Frontal cortex (tissue), 3 donors: ENCODE measurements at regions not wholly inside any gene's neighbourhood (a gene's known extent, or its start where the extent isn't known, plus 50 kb on each side); places are given as distances from the start of the nearest gene placed in this dataset.

Experiments used
- DNase-seq, 2 donors: peaks; one replicate each; pipeline ENCODE4 v3.0.0; 2012; ENCODE audit warnings: low spot score in 2 of 2
- FAIRE-seq: peaks from 2 replicates; lab custom pipeline; 2012; peaks lifted over from hg19 to GRCh38; lab: Jason Lieb, UNC
- donor health status: control.
- donor health status: control.
- donor health status: control.

DNA sequence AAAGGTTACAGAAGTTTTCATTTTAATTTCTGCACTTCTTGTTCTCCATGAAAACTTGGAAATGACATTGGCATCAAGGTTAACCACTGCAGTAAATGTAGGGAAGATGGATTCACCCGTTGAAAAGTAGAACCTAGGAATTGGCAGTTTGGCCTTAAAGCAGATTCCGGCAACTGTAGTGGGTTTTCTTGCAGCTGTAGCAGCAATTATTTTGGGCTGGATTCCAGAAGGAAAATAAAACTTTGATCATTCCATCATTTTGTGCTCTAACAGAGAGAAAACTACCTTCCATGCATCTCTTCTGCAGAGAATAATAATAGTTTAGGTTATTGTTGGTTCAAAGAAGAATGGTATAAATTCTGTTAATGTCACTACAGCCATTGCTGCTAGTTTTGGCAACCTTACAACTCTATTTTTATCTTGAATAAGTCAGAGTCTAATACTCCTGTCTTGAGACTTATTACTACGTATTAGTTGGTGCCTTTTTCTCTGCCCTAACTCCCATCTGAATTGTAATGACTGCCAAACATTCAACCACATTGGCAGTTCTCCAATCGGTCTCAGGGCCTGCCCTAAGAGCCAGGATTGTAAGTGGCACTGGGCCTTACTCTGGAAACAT is 178.1 kb upstream of the PIEZO2 start:
- DNase-seq (no peak), FAIRE-seq (no peak)

DNA sequence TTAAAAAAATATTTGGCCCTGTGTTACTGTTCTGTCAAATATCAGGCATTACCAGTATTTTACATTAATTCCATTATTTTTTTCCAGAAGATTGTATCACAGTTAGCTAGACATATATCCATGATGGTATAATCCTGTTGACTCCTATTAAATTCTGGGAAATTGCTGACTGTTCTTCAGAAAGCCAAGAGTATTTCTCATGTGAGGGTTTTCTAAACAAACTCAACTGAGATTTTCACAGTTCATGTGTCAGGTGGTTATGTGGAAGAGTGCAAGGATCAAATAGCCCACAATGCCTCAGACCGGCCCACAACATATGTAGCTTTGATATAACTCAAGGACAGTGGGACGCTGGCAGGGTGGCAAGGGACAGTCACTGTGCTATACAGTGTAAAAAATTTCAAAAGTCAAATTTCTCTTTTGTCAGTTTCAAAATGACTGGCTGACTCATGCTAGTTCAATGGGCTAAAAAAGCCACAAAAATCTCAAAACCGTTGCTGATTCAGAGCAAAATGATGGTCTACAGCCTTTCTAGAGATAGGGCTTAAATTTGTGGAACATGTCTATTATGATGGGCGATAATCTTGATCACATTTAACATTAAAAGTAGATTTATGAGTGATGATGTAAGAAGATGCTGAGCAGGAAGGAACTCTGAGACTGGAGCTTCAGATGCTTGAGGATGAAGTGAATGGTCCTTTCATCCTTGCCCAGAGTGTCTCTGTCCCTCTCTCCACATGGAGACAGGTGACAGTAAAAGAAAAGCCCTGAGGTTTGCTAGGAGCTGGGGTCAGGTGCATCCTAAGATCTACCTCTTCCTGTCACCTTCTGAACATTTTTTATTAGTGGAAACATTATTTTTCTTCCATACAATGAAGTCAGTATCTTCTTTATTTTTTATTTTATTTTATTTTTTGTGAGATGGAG is 175.8 kb upstream of the PIEZO2 start:
- no peak for FAIRE-seq
- DNase-seq = no peak

DNA sequence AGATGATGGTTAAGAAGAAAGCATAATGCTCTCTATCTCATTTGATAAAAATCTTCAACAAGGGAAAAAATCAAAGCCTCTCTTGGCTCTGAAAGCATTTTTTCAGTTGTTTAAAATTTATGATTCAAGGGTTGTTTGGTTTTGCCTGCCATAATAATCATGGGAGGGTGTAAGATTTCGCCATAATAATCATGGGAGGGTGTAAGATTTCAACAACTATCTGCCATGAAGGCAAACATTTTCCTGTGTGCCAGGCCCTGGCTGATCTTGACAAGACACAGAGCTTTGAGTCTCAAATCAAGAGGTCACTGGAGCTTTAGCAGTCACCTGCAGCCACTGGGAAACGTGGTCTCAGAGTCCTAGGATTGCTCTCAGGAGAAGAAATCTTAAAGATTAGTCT is 175.1 kb upstream of the PIEZO2 start:
- FAIRE-seq (no peak), DNase-seq (no peak)

DNA sequence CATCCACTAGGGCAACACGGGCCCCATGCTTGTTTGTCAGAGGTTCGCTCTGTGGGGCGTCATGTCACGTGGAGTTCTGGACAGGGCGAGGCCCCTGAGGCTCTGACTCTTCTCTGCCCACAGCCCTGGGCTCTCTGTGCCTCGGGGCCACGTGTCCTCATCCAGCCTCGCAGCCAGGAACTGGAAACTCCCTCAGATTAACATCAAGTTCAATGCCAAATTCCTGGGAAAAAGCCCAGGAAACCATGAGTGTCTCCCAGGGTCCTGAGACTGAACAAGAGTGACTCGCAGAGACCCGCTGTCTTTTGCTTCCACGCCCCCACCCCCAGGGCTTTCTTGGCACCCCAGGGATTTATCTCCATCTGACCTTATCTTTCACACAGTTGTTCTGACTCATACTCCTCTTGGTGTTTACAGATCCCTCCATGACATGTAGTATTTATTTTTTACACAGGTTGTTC is 174.0 kb upstream of the PIEZO2 start:
- DNase-seq = no peak
- no peak for FAIRE-seq

DNA sequence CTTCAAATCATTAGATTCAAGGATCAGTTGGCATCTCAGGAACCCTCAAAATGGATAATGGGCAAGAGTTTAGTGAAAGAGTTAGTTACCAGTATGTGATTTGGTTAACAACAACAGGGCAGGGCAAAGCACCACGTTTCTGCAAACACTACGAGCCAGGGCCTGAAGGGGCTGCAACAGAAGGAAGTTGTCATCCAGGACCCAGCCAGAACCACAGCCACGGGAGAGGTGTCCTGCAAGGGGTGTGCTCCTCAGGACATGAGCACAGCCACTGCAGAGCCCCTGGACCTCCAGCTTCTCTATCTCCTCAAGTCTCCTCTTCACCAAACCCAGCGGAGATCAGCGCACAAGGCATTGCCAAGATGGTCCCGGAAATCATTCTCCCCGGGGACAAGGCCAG is 173.3 kb upstream of the PIEZO2 start:
- FAIRE-seq (no peak), DNase-seq (no peak)

DNA sequence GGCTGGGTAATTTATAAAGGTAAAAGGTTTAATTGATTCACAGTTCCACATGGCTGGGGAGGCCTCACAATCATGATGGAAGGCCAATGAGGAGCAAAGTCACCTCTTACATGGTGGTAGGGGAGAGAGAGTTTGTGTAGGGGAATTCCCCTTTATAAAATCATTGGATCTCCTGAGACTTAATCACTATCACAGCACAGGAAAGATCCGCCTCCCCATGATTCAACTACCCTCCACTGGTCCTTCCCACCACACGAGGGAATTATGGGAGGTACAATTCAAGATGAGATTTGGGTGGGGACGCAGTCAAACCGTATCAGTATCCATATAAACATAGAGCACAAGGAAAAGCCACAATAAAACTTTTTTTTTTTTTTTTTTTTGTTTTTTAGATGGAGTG is 172.6 kb upstream of the PIEZO2 start:
- FAIRE-seq = no peak

DNA sequence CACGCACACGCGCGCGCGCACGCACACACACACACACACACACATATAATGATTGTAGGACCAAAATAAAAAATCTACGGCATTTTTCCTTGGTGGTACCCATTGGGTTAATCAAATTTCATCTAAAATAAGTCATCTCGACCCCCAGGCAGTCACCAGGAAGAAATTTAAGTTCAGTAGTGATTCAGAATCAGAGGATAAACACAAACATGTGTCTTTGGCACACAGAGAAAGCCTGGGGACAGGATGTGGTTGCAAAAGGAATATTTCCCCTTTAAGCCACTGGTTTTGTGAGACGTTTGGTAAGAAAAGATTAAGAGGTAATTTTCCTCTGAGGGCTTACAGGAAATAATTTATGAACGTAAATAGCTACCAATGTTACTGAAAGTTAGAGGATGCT is 171.6 kb upstream of the PIEZO2 start:
- DNase-seq = no peak
- FAIRE-seq = no peak

More for the DNA sequence above, 172.6 kb upstream of the PIEZO2 start:
- DNase-seq = no peak

DNA sequence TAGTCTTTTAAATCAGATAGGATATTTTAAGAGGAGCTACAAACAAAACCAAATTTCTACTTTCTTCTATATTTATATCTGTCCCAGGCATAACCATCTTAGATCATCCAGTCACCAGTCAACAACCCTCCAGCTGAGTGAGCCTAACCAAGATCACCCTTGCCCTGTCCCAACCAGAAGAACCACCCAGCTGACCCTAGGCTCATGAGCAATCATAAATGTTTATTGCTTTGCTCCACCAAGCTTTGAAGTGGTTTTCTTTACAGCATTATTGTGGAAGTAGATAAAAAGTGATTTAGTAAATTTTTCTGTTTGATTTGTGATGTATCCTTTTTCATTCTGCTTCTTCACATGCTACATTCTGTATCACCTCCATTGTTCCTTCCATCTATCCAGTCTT is 167.2 kb upstream of the PIEZO2 start:
- FAIRE-seq = no peak
- no peak for DNase-seq

DNA sequence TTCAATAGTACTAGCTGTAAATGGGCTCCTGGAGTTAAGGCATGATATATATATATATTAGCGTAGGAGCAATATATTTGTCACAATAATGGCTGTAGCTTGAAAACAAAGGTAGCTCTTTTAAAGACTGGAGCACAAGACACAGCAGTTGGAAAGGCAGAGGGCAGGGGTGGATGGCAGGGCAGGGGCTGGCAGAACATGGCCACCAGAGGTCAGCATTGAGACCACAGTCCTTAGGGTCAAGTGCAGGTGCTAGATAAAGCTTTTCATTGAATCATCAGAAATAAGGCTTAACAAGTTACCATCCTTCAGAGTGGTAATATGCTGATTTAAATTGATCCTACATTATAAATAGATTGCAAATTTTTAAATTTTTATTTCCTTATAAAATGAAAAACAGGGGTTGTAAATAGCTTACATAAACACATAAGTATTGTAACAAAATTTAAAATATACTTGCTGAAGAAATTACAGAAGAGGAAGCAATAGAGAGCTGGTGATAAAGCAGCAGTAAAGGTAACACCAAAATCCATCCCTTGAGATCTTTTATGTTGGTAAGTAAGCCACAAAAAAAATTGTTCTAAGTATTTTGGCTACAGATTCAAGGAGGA is 161.2 kb upstream of the PIEZO2 start:
- FAIRE-seq = no peak
- no peak for DNase-seq

DNA sequence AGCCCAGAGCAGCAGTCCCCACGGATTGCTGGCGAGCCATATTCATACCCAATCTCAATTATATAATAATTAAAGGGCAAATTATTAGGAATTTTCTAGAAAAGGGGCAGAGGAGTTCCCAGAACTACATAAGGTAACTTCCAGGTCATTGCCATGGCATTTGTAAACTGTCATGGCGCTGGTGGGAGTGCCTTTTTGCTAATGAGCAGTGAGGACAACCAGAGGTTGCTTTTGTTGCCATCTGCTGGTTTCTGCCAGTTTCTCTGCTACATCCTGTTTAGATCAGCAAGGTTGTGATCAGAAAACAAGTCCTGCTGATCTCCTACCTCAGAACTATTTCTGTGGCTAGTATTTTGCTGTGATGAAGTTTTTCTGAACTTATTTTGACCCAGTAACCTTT is 159.8 kb upstream of the PIEZO2 start:
- DNase-seq = no peak
- no peak for FAIRE-seq

DNA sequence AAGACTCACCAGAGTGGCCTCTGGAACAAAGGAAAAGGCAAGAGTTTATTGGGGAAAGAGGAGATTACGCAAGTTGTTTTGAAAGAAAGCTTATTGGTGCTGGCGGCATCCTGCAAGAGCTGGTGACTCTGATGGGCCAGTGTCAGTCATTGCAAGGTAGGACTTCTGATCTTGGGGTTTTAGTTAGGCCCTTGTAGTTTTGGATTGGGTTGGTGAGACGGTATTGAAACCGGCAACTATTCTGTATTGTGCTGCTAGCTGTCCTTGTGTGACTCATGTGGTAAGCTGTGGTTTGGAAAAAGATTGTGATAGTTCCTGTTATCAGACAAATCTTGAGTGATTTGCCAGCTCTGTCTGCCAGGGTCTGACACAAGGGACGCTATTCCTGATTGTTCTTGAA is 159.1 kb upstream of the PIEZO2 start:
- FAIRE-seq (no peak), DNase-seq (no peak)

DNA sequence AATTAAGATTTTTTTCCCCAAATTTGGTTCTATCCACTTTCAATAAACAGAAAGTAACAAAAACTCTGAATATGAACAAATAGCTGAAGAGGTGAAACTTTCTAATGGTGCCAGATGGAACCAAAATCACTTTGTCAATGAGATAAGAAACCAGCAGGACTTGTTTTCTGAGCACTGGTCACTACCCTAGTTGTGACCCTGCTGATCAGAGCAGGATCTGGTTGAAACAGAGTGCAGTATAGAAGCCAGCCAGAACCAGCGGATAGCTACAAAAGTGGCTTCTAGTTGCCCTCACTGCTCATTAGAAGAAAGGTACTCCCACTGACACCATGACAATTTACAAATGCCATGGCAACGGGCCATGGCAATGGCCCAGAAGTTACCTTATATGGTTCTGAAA is 158.3 kb upstream of the PIEZO2 start:
- DNase-seq (no peak), FAIRE-seq (no peak)

DNA sequence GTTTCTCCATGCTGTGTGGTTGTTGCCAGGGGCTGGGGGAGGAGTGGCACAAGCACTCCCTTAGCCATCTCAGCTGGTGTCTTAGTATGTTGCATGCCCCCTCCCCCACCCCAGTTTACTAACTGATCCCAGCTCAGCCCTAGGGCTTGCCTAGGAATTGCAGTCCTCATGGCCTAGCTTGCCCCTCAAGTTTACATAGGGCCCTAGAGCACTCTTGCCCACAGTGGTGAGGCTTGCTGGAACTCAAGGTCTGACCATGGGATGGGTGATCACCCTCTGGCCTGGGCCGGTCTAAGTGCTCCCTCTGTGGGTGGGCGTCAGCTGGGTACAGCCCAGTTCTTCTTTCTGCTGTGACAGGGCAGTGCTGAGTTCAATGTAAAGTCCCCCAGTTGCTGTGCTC is 156.1 kb upstream of the PIEZO2 start:
- no peak for DNase-seq

DNA sequence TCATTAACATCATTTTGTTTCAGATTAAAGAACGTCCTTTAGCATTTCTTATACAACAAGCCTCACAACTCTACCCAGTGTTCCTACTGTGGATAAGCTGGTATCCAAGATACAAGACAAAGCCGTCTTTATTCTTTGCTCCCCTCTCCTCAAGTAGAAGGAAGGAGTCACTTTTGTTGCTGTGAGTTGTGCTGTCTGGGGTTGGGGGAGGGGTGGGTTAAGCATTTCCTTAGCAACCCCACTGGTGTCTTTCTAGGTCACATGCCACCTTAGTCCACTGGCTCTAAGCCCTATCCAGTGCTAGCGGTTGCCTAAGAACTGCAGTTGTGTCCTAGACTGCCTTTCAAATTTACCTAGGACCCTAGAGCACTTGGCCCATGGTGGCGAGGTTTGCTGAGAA is 155.6 kb upstream of the PIEZO2 start:
- DNase-seq (no peak), FAIRE-seq (no peak)

More for the DNA sequence above, 156.1 kb upstream of the PIEZO2 start:
- FAIRE-seq = no peak

DNA sequence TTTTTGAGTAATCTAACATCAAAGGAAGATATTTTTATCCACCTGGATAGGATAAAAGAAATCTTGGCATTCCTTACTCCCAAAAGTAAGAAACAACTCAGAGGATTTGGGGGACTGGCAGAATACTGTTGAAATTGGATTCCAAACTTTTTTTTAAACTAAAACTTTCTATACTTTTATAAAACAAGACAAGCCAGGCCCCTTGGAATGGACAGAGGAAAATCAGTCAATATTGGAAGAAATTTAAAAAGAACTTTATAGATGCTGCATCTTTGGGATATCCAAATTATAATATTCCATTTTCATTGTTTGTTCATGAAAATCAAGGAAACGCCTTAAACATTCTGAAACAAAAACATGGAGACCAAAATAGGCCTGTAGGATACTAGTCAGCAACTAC is 147.6 kb upstream of the PIEZO2 start:
- FAIRE-seq (no peak), DNase-seq (no peak)

DNA sequence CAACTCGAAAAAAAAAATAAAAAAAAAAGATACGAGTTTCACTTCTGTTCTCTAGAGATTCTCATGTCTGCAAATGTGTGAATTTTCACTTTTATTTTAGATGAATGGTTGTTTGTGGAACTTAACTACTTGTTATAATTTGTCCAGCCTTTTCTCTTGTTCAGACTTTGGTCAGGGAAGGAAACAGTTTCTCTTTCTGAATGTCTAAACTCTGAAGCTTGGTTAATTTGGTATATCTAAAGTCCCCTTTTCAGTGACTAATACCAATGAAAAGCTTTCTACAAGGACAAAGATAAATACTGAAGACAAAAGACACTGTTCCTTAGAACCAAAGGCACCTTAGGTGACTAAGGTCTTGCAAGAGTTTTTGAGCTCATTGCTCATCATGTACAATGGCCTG is 144.4 kb upstream of the PIEZO2 start:
- no peak for FAIRE-seq
- no peak for DNase-seq

DNA sequence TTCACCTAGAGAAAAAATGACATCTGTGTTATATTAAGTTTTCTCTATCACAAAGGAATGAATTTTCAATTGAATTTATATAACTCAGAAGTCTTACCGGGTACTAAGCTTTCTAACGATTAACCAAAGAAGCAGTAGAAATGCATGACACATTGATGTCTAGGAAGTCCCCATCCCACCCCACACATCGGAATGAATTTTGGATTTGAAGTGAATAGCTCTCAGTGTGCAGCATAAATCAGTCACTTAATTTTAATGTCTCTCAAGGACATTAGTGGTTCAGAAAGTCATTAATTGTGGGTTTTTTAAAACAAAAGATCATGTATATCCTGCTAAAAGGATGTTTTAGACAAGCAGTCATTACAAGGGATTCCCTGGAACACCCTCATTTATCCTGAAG is 141.4 kb upstream of the PIEZO2 start:
- DNase-seq (no peak), FAIRE-seq (no peak)

DNA sequence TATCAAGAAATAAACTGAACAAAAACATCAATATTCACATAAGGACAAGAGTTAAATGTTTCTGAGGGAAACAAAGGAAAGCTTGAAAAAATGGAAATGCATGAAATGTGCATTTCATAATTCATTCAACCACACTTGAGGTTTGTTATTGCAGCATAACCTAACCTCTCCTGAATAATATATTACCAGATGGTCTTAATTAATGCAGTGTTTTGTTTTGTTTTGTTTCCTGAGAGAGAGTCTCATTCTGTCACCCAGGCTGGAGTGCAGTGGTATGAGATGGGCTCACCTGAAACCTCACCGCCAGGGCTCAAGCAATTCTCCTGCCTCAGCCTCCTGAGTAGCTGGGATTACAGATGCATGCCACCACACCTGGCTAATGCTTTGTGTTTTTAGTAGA is 139.9 kb upstream of the PIEZO2 start:
- FAIRE-seq (no peak), DNase-seq (no peak)

DNA sequence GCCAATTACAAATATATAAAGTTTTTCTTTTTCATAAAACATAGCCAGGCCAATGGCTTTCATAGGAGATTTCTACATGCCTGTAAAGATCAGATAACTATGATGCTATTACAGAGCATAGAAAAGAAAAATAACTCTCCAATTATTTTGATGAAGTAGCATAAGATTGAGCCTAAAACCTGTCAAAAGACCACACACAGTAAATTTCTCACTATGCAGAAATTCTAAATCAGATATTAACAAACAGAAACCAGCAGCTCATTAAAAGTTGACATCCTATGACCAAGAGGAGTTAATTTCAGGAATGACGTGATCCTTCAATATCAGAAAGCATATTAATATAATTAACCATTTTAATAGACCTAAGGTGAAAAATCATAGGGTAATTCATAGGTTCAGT is 139.0 kb upstream of the PIEZO2 start:
- no peak for FAIRE-seq

DNA sequence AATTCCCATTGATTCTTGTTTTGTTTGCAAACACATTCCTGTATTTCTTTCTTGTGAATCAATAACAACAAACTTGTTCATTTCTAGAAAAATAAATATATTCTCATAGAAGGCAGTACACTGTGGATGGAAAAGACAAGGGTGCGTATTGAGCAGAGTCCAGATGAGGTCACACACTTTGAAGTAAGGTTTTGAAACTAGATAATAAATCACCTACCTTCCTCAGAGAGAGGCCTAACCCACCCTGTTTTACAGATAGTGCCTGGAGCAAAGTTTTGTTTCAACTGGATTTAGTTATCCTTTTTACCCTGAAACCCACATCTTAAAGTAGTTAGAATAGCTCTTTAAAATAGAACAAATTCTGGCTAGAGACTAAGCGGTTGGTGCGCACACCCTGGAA is 137.1 kb upstream of the PIEZO2 start:
- DNase-seq (no peak), FAIRE-seq (no peak)

More for the DNA sequence above, 139.0 kb upstream of the PIEZO2 start:
- DNase-seq = no peak

DNA sequence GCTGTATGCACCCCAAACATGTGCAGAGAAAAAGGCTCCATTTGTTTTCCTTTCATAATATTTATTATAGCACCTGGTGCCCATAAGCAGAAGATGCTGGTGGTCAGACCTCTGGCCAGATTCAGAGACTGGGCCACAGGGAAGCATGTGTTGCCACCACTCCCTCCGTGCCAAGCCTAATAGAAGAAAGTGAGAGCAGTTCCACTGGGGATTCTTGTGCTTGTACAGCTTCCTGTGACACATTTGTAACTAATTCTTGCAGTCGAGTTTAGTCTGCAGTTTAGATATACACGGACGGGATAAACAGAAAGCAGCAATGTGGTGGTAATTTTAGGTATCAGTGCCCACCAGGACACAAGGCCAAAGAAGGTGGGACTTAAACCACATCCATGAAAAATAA is 135.4 kb upstream of the PIEZO2 start:
- DNase-seq = no peak
- FAIRE-seq = no peak
